ENCODE measurements at regions not wholly inside any gene's neighbourhood (a gene's known extent, or its start where the extent isn't known, plus 50 kb on each side); places are given as distances from the start of the nearest gene placed in this dataset.
"Not testable (repeated sequence)": the region's sequence is repeated elsewhere in the genome, so short reads cannot be mapped to it uniquely, and the experiment has no call there.

- DNase-seq (ENCODE audit: low read depth in 4 of 4, low spot score in 2 of 4): no peak
Observed at GRCh38 chr1:221532071-221532773, 209.7 kb downstream of the DUSP10 start.

- DNase-seq (ENCODE audit: low read depth in 4 of 4, low spot score in 2 of 4): no peak
Observed at GRCh38 chr1:221541296-221541695, 200.6 kb downstream of the DUSP10 start.

GRCh38 chr1:221543529-221544120 lies 198.3 kb downstream of the DUSP10 start:
- no peak for DNase-seq (ENCODE audit: low read depth in 4 of 4, low spot score in 2 of 4)

- DNase-seq (ENCODE audit: low read depth in 4 of 4, low spot score in 2 of 4): no peak
Observed at GRCh38 chr1:221548942-221549341, 192.9 kb downstream of the DUSP10 start.

- no peak for DNase-seq (ENCODE audit: low read depth in 4 of 4, low spot score in 2 of 4)
Observed at GRCh38 chr1:221549815-221550214, 192.1 kb downstream of the DUSP10 start.

- not testable (repeated sequence) for DNase-seq (ENCODE audit: low read depth in 4 of 4, low spot score in 2 of 4)
Observed at GRCh38 chr1:221552792-221553191, 189.1 kb downstream of the DUSP10 start.

- DNase-seq (ENCODE audit: low read depth in 4 of 4, low spot score in 2 of 4): no peak
Observed at GRCh38 chr1:221555689-221556433, 186.0 kb downstream of the DUSP10 start.

- no peak for DNase-seq (ENCODE audit: low read depth in 4 of 4, low spot score in 2 of 4)
Observed at GRCh38 chr1:221556435-221556834, 185.5 kb downstream of the DUSP10 start.

- DNase-seq (ENCODE audit: low read depth in 4 of 4, low spot score in 2 of 4): no peak
Observed at GRCh38 chr1:221557013-221557412, 184.9 kb downstream of the DUSP10 start.

- DNase-seq (ENCODE audit: low read depth in 4 of 4, low spot score in 2 of 4): no peak
Observed at GRCh38 chr1:221558396-221558795, 183.5 kb downstream of the DUSP10 start.

- no peak for DNase-seq (ENCODE audit: low read depth in 4 of 4, low spot score in 2 of 4)
Observed at GRCh38 chr1:221559911-221560310, 182.0 kb downstream of the DUSP10 start.

GRCh38 chr1:221562542-221563475 lies 179.1 kb downstream of the DUSP10 start:
- DNase-seq (ENCODE audit: low read depth in 4 of 4, low spot score in 2 of 4): no peak

- DNase-seq (ENCODE audit: low read depth in 4 of 4, low spot score in 2 of 4): no peak
Observed at GRCh38 chr1:221563476-221563921, 178.4 kb downstream of the DUSP10 start.

- DNase-seq (ENCODE audit: low read depth in 4 of 4, low spot score in 2 of 4): no peak
Observed at GRCh38 chr1:221564891-221565290, 177.0 kb downstream of the DUSP10 start.

- DNase-seq (ENCODE audit: low read depth in 4 of 4, low spot score in 2 of 4): no peak
Observed at GRCh38 chr1:221565711-221566110, 176.2 kb downstream of the DUSP10 start.

- DNase-seq (ENCODE audit: low read depth in 4 of 4, low spot score in 2 of 4): no peak
Observed at GRCh38 chr1:221567859-221568507, 173.9 kb downstream of the DUSP10 start.

GRCh38 chr1:221573756-221574155 lies 168.1 kb downstream of the DUSP10 start:
- no peak for DNase-seq (ENCODE audit: low read depth in 4 of 4, low spot score in 2 of 4)

GRCh38 chr1:221574529-221574928 lies 167.4 kb downstream of the DUSP10 start:
- DNase-seq (ENCODE audit: low read depth in 4 of 4, low spot score in 2 of 4): no peak

GRCh38 chr1:221575605-221576004 lies 166.3 kb downstream of the DUSP10 start:
- DNase-seq (ENCODE audit: low read depth in 4 of 4, low spot score in 2 of 4): no peak

GRCh38 chr1:221576268-221576667 lies 165.6 kb downstream of the DUSP10 start:
- DNase-seq (ENCODE audit: low read depth in 4 of 4, low spot score in 2 of 4): no peak

All from left renal cortex interstitium (tissue), 4 donors.